ENCODE measurements at regions not wholly inside any gene's neighbourhood (a gene's known extent, or its start where the extent isn't known, plus 50 kb on each side); places are given as distances from the start of the nearest gene placed in this dataset.

- H3K27ac ChIP-seq (ENCODE audit: low read depth, low read length, poor library complexity, severe bottlenecking) = no peak overlapping the region
Measured at GRCh38 chr15:91407269-91407889, 307.3 kb downstream of the SV2B start.

GRCh38 chr15:91408476-91409076, 308.5 kb downstream of the SV2B start:
- no peak for TF ChIP-seq CTCF (IDR thresholded peaks at IDR 0.05; ENCODE audit: low read length)
- TF ChIP-seq EZH2 (IDR thresholded peaks at IDR 0.05; ENCODE audit: borderline replicate concordance, low read length) = no peak
- H3K9ac ChIP-seq (ENCODE audit: low read length) = no peak overlapping the region
- no peaks in the 10 kb centered on the region for H4K20me1 ChIP-seq (ENCODE audit: insufficient read depth, low read length)
- no peaks in the 10 kb centered on the region for H3K9me3 ChIP-seq (ENCODE audit: low read length)
- no peaks in the 10 kb centered on the region for H3F3A ChIP-seq (ENCODE audit: insufficient read depth, low read length)
- H3K9me2 ChIP-seq (ENCODE audit: low read depth, low read length) = no peaks in the 10 kb centered on the region
- H2AFZ ChIP-seq (ENCODE audit: low read length) = no peak overlapping the region
- no peak overlapping the region for H3K4me3 ChIP-seq (ENCODE audit: low read depth, low read length, poor library complexity, severe bottlenecking)
- H3K4me2 ChIP-seq (ENCODE audit: low read length) = no peak overlapping the region
- H3K27ac ChIP-seq (ENCODE audit: low read depth, low read length, poor library complexity, severe bottlenecking) = no peak overlapping the region
- no peaks in the 10 kb centered on the region for H3K79me2 ChIP-seq (ENCODE audit: insufficient read depth, low read length)
- H3K36me3 ChIP-seq (ENCODE audit: insufficient read depth, low read length) = no peaks in the 10 kb centered on the region
- no peaks in the 10 kb centered on the region for H3K4me1 ChIP-seq (ENCODE audit: insufficient read depth, low read length, severe bottlenecking)
- H3K27me3 ChIP-seq (ENCODE audit: insufficient read depth, low read length) = no peaks in the 10 kb centered on the region

More at GRCh38 chr15:91407269-91407889, 307.3 kb downstream of the SV2B start:
- TF ChIP-seq CTCF (IDR thresholded peaks at IDR 0.05; ENCODE audit: low read length) (no peak), EZH2 (IDR thresholded peaks at IDR 0.05; ENCODE audit: borderline replicate concordance, low read length) (no peak)
- Histone ChIP-seq H2AFZ (ENCODE audit: low read length) (no peak overlapping the region), H3K4me3 (ENCODE audit: low read depth, low read length, poor library complexity, severe bottlenecking) (no peak overlapping the region), H3F3A (ENCODE audit: insufficient read depth, low read length) (no peaks in the 10 kb centered on the region), H3K4me1 (ENCODE audit: insufficient read depth, low read length, severe bottlenecking) (no peaks in the 10 kb centered on the region), H3K4me2 (ENCODE audit: low read length) (no peak overlapping the region), H3K9me2 (ENCODE audit: low read depth, low read length) (no peaks in the 10 kb centered on the region), H4K20me1 (ENCODE audit: insufficient read depth, low read length) (no peaks in the 10 kb centered on the region), H3K79me2 (ENCODE audit: insufficient read depth, low read length) (no peaks in the 10 kb centered on the region), H3K9me3 (ENCODE audit: low read length) (no peaks in the 10 kb centered on the region), H3K27me3 (ENCODE audit: insufficient read depth, low read length) (no peaks in the 10 kb centered on the region), H3K9ac (ENCODE audit: low read length) (no peak overlapping the region), H3K36me3 (ENCODE audit: insufficient read depth, low read length) (no peaks in the 10 kb centered on the region)

- no peak overlapping the region for H3K4me2 ChIP-seq (ENCODE audit: low read length)
- H3K9ac ChIP-seq (ENCODE audit: low read length) = no peak overlapping the region
- H2AFZ ChIP-seq (ENCODE audit: low read length) = no peak overlapping the region
- H3K9me3 ChIP-seq (ENCODE audit: low read length) = no peaks in the 10 kb centered on the region
- no peaks in the 10 kb centered on the region for H3K79me2 ChIP-seq (ENCODE audit: insufficient read depth, low read length)
- H3F3A ChIP-seq (ENCODE audit: insufficient read depth, low read length) = no peaks in the 10 kb centered on the region
- H3K27me3 ChIP-seq (ENCODE audit: insufficient read depth, low read length) = no peaks in the 10 kb centered on the region
- no peaks in the 10 kb centered on the region for H4K20me1 ChIP-seq (ENCODE audit: insufficient read depth, low read length)
- H3K36me3 ChIP-seq (ENCODE audit: insufficient read depth, low read length) = no peaks in the 10 kb centered on the region
- H3K9me2 ChIP-seq (ENCODE audit: low read depth, low read length) = no peaks in the 10 kb centered on the region
- H3K4me3 ChIP-seq (ENCODE audit: low read depth, low read length, poor library complexity, severe bottlenecking) = no peak overlapping the region
- H3K4me1 ChIP-seq (ENCODE audit: insufficient read depth, low read length, severe bottlenecking) = no peaks in the 10 kb centered on the region
- TF ChIP-seq CTCF (IDR thresholded peaks at IDR 0.05; ENCODE audit: low read length) = no peak
- TF ChIP-seq EZH2 (IDR thresholded peaks at IDR 0.05; ENCODE audit: borderline replicate concordance, low read length) = no peak
- no peak overlapping the region for H3K27ac ChIP-seq (ENCODE audit: low read depth, low read length, poor library complexity, severe bottlenecking)
Measured at GRCh38 chr15:91409387-91409786, 309.3 kb downstream of the SV2B start.
